HG03196 (cell line): ENCODE measurements at regions not wholly inside any gene's neighbourhood (a gene's known extent, or its start where the extent isn't known, plus 50 kb on each side); places are given as distances from the start of the nearest gene placed in this dataset.
"Not testable (repeated sequence)": the region's sequence is repeated elsewhere in the genome, so short reads cannot be mapped to it uniquely, and the experiment has no call there.

ENCODE experiments used
- ATAC-seq: cut with Tn5 transposase; IDR thresholded peaks from one replicate; pipeline ENCODE4 v1.9.1; 2021; ENCODE audit not compliant: unreplicated experiment

DNA sequence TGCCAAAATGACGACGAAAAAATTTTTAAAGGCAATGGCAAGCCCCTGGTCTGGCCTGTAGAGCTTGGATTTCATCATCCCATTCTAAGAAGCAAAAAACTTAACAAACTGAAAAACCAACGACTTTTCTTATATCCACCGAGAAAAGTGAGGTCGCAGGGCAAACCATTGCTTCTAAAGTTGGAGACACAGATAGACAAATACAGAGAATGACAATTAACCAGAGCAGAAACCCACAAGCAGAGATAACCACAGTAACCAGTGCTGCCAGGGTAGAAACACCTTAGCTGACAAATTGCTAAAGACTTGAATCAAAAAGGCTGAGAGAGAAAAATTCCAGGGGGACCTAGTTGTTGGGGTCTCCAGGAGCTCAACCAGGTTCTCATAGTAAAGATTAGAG, 386.5 kb upstream of the SGO1 start:
- no peak for ATAC-seq

DNA sequence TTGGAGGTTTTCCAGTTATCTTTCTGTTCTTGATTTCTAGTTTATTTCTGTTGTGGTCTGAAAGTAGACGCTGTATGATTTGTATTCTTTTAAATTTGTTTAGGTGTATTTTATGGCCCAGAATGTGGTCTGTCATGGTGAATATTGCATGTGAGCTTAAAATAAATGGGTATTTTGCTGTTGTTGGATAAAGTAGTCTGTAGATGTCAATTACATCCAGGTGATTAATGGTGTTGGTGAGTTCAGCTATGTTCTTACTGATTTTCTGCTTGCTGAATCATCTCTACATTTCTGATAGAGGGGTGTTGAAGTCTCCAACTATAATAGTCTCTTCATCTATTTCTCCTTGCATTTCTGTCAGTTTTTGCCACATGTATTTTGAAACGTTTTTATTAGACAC, 383.3 kb upstream of the SGO1 start:
- ATAC-seq, result no peak

DNA sequence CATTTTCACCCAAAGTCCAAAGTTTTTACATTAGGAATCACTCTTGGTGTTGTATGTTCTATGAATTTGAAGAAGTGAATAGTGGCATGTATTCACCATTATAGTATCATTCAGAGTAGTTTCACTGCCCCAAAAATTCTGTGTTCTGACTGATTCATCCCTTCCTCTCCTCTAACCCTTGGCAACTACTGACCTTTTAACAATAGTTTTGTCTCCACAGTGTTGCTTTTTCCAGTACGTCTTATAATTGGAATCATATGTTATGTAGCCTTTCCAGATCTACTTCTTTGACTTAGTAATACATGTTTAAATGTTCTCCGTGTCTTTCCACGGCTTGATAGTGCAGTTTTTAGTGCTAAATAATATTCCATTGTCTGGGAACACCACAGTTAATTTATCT, 379.0 kb upstream of the SGO1 start:
- ATAC-seq, result no peak

DNA sequence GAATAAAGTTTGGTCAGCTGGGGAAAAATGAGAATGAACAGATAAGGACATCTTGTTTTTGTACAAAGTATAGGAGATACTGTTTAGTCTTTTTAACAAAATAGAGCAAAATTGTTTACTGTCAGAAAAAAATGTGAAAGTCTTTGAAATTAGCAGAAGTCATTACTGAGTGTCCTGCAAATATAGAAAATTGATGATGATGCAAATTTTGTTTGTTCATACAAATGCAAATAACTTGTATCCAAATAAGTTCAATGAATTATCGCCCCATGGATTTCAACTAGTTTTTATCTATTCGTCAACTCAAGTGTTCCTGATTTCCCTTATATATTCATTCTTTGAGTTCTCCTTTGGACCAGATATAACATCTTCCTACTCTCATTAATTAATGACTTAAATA, 378.0 kb upstream of the SGO1 start:
- no peak for ATAC-seq

DNA sequence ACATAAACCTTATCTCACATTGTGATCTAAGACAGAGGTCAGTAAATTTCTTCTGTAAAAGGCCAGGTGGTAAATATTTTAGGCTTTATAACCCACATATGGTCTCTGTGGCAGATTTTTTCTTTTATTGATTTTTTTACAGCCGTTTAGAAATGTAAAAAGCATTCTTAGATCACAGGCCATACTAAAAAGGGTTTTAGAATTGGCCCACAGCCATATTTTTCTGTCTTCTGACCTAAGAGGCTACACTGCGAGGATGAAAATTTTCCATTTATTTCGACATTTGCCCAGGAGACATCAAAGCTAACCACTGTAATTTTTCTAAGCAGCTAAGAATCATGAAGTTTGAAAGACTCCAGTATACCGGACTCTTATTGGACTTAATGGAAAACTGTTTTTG, 377.2 kb upstream of the SGO1 start:
- no peak for ATAC-seq

DNA sequence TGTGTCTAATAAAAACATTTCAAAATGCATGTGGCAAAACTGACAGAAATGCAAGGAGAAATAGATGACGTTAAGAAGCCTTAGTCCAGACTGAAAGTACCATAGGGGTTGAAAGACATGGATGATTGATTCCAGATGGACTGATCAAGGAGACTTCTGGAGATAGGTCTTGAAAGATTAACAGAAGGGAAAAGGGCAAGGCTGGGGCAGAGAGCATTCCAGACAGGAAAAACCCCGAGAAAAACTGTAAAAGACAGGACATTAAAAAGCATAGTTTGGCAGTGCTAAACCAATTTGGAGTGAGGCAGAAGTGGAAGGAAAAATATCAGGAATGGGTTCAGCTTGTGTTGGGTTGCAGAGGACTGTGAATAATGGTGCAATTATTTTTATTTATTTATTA, 375.2 kb upstream of the SGO1 start:
- ATAC-seq, result no peak

DNA sequence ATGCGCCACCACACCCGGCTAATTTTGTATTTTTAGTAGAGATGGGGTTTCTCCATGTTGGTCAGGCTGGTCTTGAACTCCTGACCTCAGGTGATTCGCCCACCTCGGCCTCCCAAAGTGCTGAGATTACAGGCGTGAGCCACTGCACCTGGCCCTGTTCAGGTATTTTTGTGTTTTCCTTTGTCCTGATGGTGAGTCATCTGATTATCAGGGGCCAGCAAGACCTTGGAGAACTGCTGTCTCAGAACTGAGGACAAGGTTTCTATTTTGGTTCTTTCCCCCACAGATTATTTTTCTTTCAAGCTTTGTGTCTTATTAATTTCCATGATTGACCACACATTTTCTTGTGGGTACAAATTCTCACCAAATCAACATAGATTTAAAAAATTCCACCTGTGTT, 374.4 kb upstream of the SGO1 start:
- not testable (repeated sequence) for ATAC-seq

DNA sequence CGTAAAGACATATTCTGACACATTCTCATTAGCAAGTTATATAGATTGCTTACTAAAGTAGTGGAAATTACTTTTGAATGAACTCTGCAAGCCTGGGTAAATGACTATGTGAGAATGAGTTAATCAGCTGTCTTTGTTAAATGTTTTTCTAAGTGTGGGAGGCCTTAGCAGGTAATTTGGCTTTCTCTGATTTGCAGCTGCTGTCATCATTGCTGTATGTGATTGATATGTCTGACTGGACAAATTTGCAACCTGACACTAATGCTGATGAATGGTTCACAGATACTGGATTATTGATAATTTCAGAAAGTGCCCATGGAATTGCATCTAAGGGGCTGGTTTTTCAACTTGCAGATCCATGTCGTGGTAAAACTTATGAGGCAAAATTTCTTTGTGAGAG, 372.2 kb upstream of the SGO1 start:
- ATAC-seq, result no peak

DNA sequence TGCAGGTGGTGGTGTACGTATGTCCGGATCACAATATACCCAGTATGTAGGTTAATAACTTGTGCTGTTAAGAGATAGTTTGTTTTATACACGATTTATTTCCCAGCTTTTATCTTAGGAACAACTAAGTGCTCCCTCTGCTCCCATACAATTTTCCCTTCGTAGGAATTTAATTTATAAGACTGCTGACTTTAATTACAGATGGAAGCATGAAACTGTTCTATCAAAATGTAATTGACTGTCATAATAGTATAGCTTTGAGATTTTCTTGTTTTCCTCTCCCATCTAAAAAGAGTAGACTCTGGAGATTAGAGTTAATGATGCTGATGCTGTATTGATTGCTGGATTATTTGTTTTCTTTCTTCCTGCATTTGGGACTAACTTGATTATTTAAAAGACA, 370.7 kb upstream of the SGO1 start:
- ATAC-seq, result no peak

DNA sequence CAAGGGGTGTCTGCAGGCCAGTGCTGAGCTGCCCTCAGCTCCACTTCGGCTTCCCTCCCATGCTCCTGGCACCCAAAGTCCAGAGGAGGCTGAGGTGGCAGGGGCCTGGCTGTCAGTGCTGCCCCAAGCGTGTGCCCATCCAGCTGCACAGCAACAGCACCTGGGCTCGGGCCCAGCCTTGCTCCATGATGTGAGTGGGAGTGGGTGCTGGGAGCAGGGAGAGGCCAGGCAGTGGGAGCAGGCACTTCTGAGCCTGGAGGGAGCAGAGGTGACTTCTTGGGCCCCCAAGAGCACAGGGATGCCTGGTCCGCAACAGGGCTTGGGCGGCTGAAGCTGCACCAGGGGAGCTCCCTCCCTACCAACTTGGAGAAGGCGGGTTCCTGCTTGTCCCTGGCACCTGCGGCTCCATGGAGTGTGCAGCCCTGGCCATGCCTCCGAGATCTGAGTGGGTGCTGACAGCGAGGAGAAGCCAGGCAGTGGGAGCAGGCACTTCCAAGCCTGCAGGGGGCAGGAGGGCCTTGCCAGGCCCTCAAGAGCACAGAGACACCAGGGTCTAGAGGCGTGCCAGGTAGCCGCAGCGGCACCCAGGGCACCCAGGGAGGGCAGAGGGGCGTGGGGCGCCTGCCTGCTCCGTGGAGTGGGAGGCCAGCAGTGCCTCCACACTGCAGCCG, 366.7 kb upstream of the SGO1 start:
- ATAC-seq, result no peak

DNA sequence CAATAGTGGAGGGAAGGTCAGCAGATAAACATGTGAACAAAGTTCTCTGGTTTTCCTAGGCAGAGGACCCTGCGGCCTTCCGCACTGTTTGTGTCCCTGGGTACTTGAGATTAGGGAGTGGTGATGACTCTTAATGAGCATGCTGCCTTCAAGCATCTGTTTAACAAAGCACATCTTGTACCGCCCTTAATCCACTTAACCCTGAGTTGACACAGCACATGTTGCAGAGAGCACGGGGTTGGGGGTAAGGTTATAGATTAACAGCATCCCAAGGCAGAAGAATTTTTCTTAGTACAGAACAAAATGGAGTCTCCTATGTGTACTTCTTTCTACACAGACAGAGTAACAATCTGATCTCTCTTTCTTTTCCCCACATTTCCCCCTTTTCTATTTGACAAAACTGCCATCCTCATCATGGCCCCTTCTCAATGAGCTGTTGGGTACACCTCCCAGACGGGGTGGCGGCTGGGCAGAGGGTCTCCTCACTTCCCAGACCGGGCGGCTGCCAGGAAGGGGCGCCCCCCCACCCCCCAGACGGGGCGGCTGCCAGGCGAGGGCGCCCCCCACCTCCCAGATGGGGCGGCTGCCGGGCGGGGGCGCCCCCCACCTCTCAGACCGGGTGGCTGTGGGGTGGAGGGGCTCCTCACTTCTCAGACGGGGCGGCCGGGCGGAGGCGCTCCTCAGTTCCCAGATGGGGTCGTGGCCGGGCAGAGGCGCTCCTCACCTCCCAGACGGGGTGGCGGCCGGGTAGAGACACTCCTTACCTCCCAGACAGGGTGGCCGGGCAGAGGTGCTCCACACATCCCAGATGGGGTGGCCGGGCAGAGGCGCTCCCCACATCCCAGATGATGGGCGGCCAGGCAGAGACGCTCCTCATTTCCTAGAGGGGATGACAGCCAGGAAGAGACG, 361.6 kb upstream of the SGO1 start:
- ATAC-seq, result not testable (repeated sequence)

DNA sequence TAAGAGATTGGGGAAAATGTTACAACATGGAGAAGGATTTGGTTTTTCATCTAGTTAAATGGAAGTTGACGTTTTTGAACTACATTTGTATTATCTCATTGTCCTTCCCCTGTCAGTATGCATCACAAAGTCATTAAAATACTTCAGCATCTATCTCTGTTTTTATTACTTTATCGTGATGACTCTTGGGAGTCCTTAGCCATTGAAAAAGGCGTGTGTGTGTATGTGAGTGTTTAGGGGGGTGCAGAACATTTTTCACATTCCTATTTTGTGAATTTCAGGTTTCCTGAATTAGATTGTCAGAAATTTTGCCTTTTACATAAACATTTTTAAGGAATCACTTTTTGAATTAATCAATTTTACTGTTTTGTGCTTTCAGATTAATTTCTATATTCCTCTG, 360.6 kb upstream of the SGO1 start:
- no peak for ATAC-seq

DNA sequence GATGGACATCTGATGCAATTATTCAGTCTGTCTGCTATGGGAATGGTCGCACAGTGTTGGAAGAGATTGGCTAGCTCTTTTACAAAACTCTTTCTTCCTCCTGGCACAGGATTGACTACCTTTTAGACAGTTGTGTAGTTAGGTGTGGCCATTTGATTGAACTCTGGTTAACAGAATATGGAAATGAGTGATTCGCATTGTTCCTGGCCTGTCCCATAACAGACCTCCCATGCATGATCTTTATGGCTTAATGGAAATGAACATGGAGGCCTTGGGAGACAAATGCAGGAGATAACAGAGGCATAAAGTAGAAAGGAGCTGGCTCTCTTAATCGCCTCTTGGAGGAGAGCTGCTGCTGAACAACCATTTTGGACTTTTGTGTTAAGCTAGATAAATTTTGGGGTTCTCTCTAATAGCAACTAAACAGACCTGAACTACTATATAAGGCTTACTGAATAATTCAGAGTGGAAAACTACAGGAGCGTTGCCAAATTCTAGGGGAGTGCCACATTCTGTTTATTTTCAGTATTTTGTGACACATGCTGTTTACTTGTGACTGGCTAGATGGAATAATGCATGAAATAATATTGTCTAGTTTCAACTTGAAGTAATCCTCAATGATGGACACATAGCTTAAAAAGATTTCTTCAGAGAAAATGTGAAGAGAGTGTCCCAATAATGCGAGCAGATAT, 357.7 kb upstream of the SGO1 start:
- ATAC-seq, result no peak

DNA sequence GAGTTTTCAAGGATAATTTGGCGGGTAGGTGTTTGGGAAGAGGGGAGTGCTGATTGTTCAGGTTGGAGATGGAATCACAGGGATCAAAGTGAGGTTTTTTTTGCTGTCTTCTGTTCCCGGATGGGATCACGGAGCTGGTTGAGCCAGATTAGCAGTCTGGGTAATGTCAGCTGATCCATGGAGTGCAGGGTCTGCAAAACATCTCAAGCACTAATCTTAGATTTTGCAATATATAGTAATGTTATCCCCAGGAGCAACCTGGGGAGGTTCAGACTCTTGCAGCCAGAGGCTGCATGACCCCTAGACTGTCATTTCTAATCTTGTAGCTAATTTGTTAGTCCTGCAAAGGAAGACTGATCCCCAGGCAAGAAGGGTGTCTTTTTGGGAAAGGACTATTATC, 354.1 kb upstream of the SGO1 start:
- ATAC-seq, result no peak

DNA sequence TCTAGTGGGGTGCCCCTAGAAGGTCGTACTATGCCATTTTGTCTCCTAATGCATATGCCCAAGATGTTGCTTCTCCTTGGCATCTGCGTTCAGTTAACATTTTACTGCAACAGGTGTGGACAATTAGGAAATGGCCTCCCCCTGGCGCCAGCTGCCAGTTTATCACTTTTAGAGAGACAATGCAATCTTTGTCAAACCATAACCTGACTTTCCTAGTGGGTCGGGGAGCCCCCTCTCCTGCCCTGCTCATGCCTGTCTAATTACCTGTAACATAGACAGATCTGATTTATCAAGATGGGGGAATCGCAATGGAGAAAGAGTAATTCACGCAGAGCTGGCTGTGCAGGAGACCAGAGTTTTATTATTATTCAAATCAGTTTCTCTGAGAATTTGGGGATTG, 353.7 kb upstream of the SGO1 start:
- ATAC-seq, result no peak

DNA sequence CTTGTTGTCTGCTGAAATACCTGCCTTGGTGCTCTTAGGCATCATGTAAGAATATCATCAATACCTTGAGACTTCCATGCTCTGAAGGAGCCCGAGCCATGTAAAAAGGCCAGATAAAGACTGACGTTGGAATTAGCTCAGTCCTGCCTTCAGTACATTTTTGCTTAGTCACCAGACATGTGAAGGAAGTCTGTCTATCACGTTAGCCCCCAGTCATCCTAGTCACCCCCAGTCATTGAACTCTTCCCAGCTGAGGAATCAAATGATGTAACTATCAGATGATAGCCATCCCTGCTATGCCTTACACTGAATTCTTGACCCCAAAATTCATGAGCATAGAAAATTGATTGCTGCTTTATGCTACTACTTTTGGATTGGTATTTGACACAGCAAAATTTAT, 351.2 kb upstream of the SGO1 start:
- ATAC-seq, result no peak

DNA sequence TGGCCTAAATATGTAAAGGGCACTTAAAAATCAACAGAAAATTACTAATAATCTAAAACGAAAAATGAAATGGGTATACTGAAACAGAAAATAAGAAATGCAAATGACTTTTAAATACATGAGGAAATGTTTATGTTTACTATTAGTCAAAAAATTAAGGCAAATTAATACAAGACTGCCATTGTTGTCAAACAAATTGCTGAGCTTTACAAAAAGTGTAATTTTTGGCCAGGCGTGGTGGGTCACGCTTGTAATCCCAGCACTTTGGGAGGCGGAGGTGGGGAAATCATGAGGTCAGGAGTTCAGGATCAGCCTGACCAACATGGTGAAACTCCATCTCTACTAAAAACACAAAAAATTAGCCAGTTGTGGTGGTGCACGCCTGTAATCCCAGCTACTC, 343.9 kb upstream of the SGO1 start:
- ATAC-seq, result no peak

DNA sequence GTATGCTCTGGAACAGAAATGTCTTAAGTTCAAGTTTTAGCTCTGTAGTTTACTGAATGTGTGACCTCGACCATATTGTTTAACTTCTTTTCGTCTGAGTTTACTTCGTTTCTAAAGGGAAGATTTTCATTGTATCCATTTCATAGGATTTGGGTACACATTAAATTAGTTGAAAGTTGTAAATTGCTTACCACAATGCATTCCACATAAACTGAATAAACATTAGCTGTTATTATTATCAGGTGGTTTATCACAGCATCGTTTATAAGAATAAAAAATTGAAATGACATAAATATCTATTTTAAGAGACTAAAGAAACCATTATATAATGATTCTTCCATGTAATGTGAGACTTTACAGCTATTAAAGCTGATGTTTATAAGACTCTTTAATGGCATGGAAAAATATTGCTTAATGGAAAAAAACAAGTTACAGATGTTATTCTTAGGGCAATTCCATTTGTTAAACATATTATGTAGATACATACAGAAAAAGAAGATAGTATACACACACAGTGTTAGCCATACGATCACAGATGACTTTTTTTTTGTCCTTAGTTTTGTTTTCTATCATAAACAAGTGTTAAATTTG, 342.3 kb upstream of the SGO1 start:
- ATAC-seq, result no peak

DNA sequence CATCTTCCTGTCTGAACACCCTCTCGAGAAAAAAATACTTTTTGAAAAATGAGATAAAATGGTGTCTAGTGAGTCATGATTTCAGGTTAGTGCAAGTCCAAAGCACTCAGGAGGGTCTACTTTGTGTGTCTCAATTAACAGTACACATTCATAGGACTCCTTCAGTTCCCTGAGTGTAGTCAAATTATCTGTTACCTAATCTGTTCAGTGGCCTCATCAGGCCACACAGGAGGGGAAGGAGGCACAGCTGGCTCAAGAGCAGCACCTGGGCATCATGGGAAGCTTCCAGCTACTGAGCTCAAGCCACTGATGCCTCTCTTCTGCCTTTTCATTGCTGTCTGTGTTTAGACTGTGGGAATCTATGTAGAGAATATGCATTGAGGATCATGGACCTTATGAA, 341.4 kb upstream of the SGO1 start:
- ATAC-seq, result no peak

DNA sequence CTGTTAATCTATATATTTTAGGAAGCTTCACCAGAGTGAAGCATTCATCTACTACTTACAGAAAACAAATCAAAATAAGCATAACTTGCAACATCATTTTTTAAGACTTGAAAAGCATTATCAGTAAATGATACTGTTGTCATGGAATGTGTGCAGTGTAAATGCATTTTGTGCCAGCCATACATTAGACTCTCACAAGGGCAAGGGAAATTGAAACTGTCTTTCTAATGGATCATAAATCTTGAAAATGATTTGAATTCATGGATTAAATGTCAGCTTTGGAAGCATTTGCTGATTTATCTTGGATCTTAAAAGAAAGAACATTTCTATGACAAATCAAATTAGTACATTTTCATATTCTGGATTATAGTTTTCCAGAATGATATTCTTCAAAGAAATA, 338.3 kb upstream of the SGO1 start:
- ATAC-seq, result no peak

DNA sequence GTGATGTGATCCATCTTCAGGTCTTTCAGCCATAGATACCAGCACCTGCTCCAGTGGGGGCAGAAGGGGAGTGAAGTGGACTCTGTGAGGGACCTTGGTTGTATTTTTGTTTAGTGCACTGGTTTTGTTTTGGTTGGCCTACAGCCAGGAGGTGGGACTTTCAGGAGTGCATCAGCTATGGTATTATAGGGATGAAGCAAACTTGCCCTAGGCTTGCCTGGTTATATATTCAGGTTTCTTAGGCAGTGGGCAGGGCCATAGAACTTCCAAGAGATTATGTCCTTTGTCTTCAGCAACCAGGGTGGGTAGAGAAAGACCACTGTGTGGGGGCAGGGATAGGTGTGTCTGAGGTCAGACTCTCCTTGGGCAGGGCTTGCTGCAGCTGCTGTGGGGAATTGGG, 337.3 kb upstream of the SGO1 start:
- ATAC-seq, result no peak

DNA sequence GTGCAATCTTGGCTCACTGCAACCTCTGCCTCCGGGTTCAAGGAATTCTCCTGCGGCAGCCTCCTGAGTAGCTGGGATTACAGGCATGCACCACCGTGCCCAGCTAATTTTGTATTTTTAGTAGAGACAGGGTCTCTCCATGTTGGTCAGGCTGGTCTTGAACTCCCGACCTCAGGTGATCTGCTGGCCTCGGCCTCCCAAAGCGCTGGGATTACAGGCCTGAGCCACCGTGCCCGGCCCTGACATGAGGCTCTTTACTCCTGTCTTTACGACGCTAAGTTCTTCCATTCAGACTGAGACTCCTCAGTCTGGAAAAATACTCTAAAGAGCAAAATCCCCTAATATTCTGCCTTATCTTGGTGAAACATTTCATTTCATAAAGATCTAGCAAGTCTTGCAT, 331.3 kb upstream of the SGO1 start:
- not testable (repeated sequence) for ATAC-seq
